GM18517 (cell line): ENCODE measurements at regions not wholly inside any gene's neighbourhood (a gene's known extent, or its start where the extent isn't known, plus 50 kb on each side); places are given as distances from the start of the nearest gene placed in this dataset.

Experiments
- ATAC-seq: cut with Tn5 transposase; IDR thresholded peaks from one replicate; pipeline ENCODE4 v1.9.1; 2021; ENCODE audit warnings: mild to moderate bottlenecking, moderate library complexity; ENCODE audit not compliant: unreplicated experiment

GRCh38 chr20:53838311-53838868 is 232.0 kb downstream of the BCAS1 start:
- ATAC-seq: no peak

- ATAC-seq: no peak
These were observed 233.1 kb downstream of the BCAS1 start for GRCh38 chr20:53837126-53837826.

GRCh38 chr20:53834749-53835148 is 235.6 kb downstream of the BCAS1 start:
- ATAC-seq: no peak

GRCh38 chr20:53834062-53834442 is 236.3 kb downstream of the BCAS1 start:
- no peak for ATAC-seq

- no peak for ATAC-seq
These were observed 236.9 kb downstream of the BCAS1 start for GRCh38 chr20:53833333-53834061.

- no peak for ATAC-seq
These were observed 237.9 kb downstream of the BCAS1 start for GRCh38 chr20:53832499-53832898.

- ATAC-seq: no peak
These were observed 238.2 kb upstream of the ZNF217 start for GRCh38 chr20:53831812-53832211.

GRCh38 chr20:53831228-53831627 is 237.6 kb upstream of the ZNF217 start:
- no peak for ATAC-seq

GRCh38 chr20:53829724-53830521 is 236.3 kb upstream of the ZNF217 start:
- peak; percentile 60 for ATAC-seq

GRCh38 chr20:53829255-53829723 is 235.7 kb upstream of the ZNF217 start:
- no peak for ATAC-seq

GRCh38 chr20:53828682-53829254 is 235.1 kb upstream of the ZNF217 start:
- ATAC-seq: no peak

- ATAC-seq: no peak
These were observed 234.5 kb upstream of the ZNF217 start for GRCh38 chr20:53828088-53828681.

- no peak for ATAC-seq
These were observed 233.9 kb upstream of the ZNF217 start for GRCh38 chr20:53827292-53828087.

GRCh38 chr20:53826597-53827291 is 233.1 kb upstream of the ZNF217 start:
- peak; percentile 55 for ATAC-seq

GRCh38 chr20:53826090-53826489 is 232.5 kb upstream of the ZNF217 start:
- ATAC-seq: no peak

GRCh38 chr20:53825282-53825681 is 231.6 kb upstream of the ZNF217 start:
- ATAC-seq: no peak

GRCh38 chr20:53824779-53825178 is 231.1 kb upstream of the ZNF217 start:
- ATAC-seq: no peak

- ATAC-seq: no peak
These were observed 229.6 kb upstream of the ZNF217 start for GRCh38 chr20:53823121-53823764.

GRCh38 chr20:53822534-53822933 is 228.9 kb upstream of the ZNF217 start:
- no peak for ATAC-seq
